ENCODE measurements at regions not wholly inside any gene's neighbourhood (a gene's known extent, or its start where the extent isn't known, plus 50 kb on each side); places are given as distances from the start of the nearest gene placed in this dataset.

DNA sequence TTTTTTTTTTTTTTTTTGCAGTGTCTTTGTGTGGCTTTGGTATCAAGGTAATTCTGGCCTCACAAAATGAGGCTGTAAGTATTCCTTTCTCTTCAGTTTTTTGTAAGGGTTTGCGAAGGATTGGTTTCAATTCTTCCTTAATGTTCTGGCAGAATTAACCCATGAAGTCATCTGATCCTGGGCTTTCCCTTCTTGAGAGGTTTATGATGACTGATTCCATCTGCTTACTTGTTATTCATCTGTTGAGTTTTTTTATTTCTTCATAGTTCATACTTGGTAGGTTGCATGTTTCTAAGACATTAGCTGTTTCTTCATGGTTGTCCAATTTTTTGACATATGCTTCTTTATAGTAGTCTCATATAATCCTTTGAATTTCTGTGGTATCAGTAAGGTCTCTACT, 181.4 kb upstream of the PDE5A start:
- H3K4me3 ChIP-seq (ENCODE audit: low read length), result no peak overlapping the region
- H3K27me3 ChIP-seq (ENCODE audit: low read length), result no peaks in the 10 kb centered on the region
- no peaks in the 10 kb centered on the region for H3F3A ChIP-seq (ENCODE audit: low read length, unreplicated experiment)
- CTCF ChIA-PET, result no interaction called here
- ATAC-seq (no peak), DNase-seq (no peak)
- no peaks in the 10 kb centered on the region for H3K9me3 ChIP-seq (ENCODE audit: low read length)
- no TSS peak for BruUV-seq (replicated peaks)
- POLR2A ChIA-PET (ENCODE audit: unreplicated experiment), result no interaction called here
- intact Hi-C loops (cut with micrococcal nuclease), result no loop called here
- no peaks in the 10 kb centered on the region for H3K79me2 ChIP-seq (ENCODE audit: low read length)
- no peaks in the 10 kb centered on the region for H3K4me1 ChIP-seq (ENCODE audit: insufficient read depth, low read length)
- H4K20me1 ChIP-seq (ENCODE audit: low read length), result no peaks in the 10 kb centered on the region
- TF ChIP-seq EZH2 (IDR thresholded peaks at IDR 0.05; ENCODE audit: low read length, unreplicated experiment) (no peak), CTCF (conservative IDR thresholded peaks at IDR 0.05; ENCODE audit: low read depth, low read length) (no peak), EZH2phosphoT487 (IDR thresholded peaks at IDR 0.05; ENCODE audit: borderline replicate concordance, low read length) (no peak)
- no peaks in the 10 kb centered on the region for H3K36me3 ChIP-seq (ENCODE audit: low read depth, low read length)
- no peak overlapping the region for H2AFZ ChIP-seq (ENCODE audit: low read length)
- no peak overlapping the region for H3K27ac ChIP-seq (ENCODE audit: low read length)
- H3K9ac ChIP-seq (ENCODE audit: low read length), result no peak overlapping the region
- H3K9me2 ChIP-seq (replicated peaks; ENCODE audit: low read length), result no peaks in the 10 kb centered on the region
- H3K4me2 ChIP-seq (ENCODE audit: low read length), result no peak overlapping the region

GRCh38 chr4:119804404-119804803, 175.8 kb upstream of the PDE5A start:
- ATAC-seq, result no peak
- POLR2A ChIA-PET (ENCODE audit: unreplicated experiment), result no interaction called here

More at GRCh38 chr4:119804404-119804803, 175.8 kb upstream of the PDE5A start:
- Histone ChIP-seq H3K27me3 (ENCODE audit: low read length) (no peaks in the 10 kb centered on the region), H3K36me3 (ENCODE audit: low read depth, low read length) (no peaks in the 10 kb centered on the region), H3K4me1 (ENCODE audit: insufficient read depth, low read length) (no peaks in the 10 kb centered on the region), H3K27ac (ENCODE audit: low read length) (no peak overlapping the region), H2AFZ (ENCODE audit: low read length) (no peak overlapping the region), H3K4me3 (ENCODE audit: low read length) (no peak overlapping the region), H4K20me1 (ENCODE audit: low read length) (no peaks in the 10 kb centered on the region), H3K79me2 (ENCODE audit: low read length) (no peaks in the 10 kb centered on the region), H3K9me2 (replicated peaks; ENCODE audit: low read length) (no peaks in the 10 kb centered on the region), H3F3A (ENCODE audit: low read length, unreplicated experiment) (no peaks in the 10 kb centered on the region), H3K4me2 (ENCODE audit: low read length) (no peak overlapping the region), H3K9ac (ENCODE audit: low read length) (no peak overlapping the region), H3K9me3 (ENCODE audit: low read length) (no peaks in the 10 kb centered on the region)
- intact Hi-C loops (cut with micrococcal nuclease), result no loop called here
- no TSS peak for BruUV-seq (replicated peaks)
- no peak for DNase-seq
- TF ChIP-seq EZH2 (IDR thresholded peaks at IDR 0.05; ENCODE audit: low read length, unreplicated experiment), result no peak
- no peak for TF ChIP-seq EZH2phosphoT487 (IDR thresholded peaks at IDR 0.05; ENCODE audit: borderline replicate concordance, low read length)
- TF ChIP-seq CTCF (conservative IDR thresholded peaks at IDR 0.05; ENCODE audit: low read depth, low read length), result no peak
- CTCF ChIA-PET, result no interaction called here
